ENCODE measurements at regions not wholly inside any gene's neighbourhood (a gene's known extent, or its start where the extent isn't known, plus 50 kb on each side); places are given as distances from the start of the nearest gene placed in this dataset.
"Not testable (repeated sequence)": the region's sequence is repeated elsewhere in the genome, so short reads cannot be mapped to it uniquely, and the experiment has no call there.

DNA sequence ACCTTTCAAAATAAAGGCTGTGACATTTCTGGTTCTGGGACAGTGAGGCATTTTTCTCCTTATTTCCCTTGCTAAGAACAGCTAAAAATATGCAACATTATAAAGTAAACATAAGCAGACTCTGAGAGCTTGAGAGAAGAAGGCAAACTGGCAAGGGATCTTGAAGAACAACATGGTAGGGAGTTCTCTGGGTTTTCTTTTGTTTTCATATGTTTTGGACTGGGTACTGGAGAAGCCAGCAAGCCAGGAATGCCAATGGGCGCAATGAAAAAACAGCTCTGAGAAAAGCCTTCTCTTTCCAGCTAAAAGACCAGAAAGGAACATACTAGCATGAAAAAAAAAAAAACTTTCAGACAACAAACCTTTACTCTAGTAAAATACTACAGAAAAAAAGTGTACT lies 351.4 kb upstream of the HS6ST1 start:
- 100% methylated on average over 1 of the region's 1 CpG for WGBS, 2 experiments
- no peaks in the 10 kb centered on the region for H3K27me3 ChIP-seq (ENCODE audit: control insufficient read depth, insufficient read depth, low read length, poor library complexity, severe bottlenecking)

DNA sequence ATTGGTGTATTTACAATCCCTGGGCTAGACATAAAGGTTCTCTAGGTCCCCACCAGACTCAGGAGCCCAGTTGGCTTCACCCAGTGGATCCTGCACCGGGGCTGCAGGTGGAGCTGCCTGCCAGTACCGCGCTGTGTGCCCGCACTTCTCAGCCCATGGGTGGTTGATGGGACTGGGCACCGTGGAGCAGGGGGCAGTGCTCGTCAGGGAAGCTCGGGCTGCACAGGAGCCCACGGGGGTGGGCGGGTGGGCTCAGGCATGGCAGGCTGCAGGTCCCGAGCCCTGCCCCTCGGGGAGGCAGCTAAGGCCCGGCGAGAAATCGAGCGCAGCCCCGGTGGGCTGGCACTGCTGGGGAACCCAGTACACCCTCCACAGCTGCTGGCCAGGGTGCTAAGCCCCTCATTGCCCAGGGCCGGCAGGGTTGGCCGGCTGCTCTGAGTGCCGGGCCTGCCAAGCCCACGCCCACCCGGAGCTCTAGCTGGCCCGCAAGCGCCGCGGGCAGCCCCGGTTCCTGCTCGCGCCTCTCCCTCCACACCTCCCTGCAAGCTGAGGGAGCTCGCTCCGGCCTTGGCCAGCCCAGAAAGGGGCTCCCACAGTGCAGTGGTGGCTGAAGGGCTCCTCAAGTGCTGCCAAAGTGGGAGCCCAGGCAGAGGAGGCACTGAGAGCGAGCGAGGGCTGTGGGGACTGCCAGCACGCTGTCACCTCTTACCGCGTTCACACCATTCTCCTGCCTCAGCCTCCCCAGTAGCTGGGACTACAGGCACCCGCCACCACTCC lies 353.5 kb upstream of the HS6ST1 start:
- H3K27me3 ChIP-seq (ENCODE audit: control insufficient read depth, insufficient read depth, low read length, poor library complexity, severe bottlenecking); H3K4me1 ChIP-seq (ENCODE audit: control insufficient read depth, insufficient read depth, low read length); H3K27ac ChIP-seq (ENCODE audit: insufficient read depth, low read depth, low read length, poor library complexity, severe bottlenecking); H3K9me3 ChIP-seq (ENCODE audit: control insufficient read depth, low read length); H3K36me3 ChIP-seq (ENCODE audit: control insufficient read depth, insufficient read depth, low read length); H3K4me3 ChIP-seq (ENCODE audit: insufficient read depth, low read depth, low read length): not testable (repeated sequence)
- 96% methylated on average over 36 of the region's 36 CpGs for WGBS, 2 experiments

More for the DNA sequence above, 351.4 kb upstream of the HS6ST1 start:
- Histone ChIP-seq H3K4me1 (ENCODE audit: control insufficient read depth, insufficient read depth, low read length) (no peaks in the 10 kb centered on the region), H3K4me3 (ENCODE audit: insufficient read depth, low read depth, low read length) (no peak overlapping the region), H3K36me3 (ENCODE audit: control insufficient read depth, insufficient read depth, low read length) (no peaks in the 10 kb centered on the region), H3K9me3 (ENCODE audit: control insufficient read depth, low read length) (no peaks in the 10 kb centered on the region), H3K27ac (ENCODE audit: insufficient read depth, low read depth, low read length, poor library complexity, severe bottlenecking) (no peak overlapping the region)

DNA sequence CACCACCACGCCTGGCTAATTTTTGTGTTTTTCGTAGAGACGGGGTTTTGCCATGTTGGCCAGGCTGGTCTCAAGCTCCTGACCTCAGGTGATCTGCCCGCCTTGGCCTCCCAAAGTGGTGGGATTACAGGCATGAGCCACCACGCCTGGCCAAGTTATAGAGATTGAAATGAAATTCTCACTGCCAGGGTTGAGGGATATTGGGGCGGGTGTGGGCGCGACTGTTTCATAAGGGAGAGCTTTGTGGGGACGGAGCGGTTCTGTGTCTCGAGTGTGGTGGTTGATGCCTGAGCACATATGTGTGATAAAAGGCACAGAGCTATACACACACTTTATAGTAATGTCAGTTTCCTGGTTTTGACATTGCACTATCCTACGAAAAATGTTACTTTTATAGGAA lies 361.0 kb upstream of the HS6ST1 start:
- H3K4me3 ChIP-seq (ENCODE audit: insufficient read depth, low read depth, low read length); H3K36me3 ChIP-seq (ENCODE audit: control insufficient read depth, insufficient read depth, low read length); H3K9me3 ChIP-seq (ENCODE audit: control insufficient read depth, low read length); H3K27ac ChIP-seq (ENCODE audit: insufficient read depth, low read depth, low read length, poor library complexity, severe bottlenecking); H3K27me3 ChIP-seq (ENCODE audit: control insufficient read depth, insufficient read depth, low read length, poor library complexity, severe bottlenecking); H3K4me1 ChIP-seq (ENCODE audit: control insufficient read depth, insufficient read depth, low read length): not testable (repeated sequence)
- 92 to 95% methylated on average over 11 to 12 of the region's 12 CpGs for WGBS, 2 experiments

DNA sequence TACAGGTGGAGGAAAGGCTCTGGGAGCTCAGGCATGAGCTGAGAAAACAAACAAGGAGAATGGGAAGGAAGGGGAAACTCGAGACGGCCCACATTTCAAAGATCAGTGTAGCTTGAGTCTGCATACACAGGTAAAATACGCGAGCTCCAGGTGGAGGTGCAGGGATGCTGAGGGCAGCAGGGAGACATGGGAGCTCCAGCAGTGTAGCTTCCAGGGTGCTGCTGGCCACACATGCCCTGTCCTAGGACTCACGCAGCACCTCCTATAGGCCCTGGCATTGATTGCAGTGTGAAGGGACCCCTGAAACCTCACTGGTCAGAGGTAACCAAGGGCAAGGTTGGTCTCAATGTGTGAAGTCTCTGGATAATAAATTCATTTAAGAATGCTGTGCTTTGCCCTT lies 362.8 kb upstream of the HS6ST1 start:
- H3K27ac ChIP-seq (ENCODE audit: insufficient read depth, low read depth, low read length, poor library complexity, severe bottlenecking) = no peak overlapping the region
- no peaks in the 10 kb centered on the region for H3K36me3 ChIP-seq (ENCODE audit: control insufficient read depth, insufficient read depth, low read length)
- no peaks in the 10 kb centered on the region for H3K9me3 ChIP-seq (ENCODE audit: control insufficient read depth, low read length)
- no peaks in the 10 kb centered on the region for H3K4me1 ChIP-seq (ENCODE audit: control insufficient read depth, insufficient read depth, low read length)
- no peaks in the 10 kb centered on the region for H3K27me3 ChIP-seq (ENCODE audit: control insufficient read depth, insufficient read depth, low read length, poor library complexity, severe bottlenecking)
- H3K4me3 ChIP-seq (ENCODE audit: insufficient read depth, low read depth, low read length) = no peak overlapping the region
- WGBS, 2 experiments = 78% methylated on average over 5 of the region's 5 CpGs

DNA sequence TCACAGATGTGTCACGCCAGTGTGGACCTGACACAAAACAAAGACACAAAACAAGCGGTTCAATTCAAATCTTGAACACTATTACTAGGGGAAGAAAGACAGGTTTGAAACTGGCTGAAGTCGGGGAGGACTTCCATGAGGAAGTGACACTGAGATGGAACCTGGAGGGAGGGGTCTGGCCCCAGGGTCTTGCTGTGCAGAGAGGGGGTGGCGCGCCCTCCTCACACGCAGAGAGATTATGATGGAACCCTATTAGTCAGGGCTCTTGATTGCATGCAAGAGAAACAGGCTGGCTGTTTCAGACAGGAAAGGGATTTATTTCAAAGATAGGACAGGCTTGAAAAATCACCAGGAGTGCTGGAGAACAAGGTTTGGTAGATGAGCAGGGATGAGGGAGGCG lies 363.6 kb upstream of the HS6ST1 start:
- no peaks in the 10 kb centered on the region for H3K27me3 ChIP-seq (ENCODE audit: control insufficient read depth, insufficient read depth, low read length, poor library complexity, severe bottlenecking)
- no peaks in the 10 kb centered on the region for H3K4me1 ChIP-seq (ENCODE audit: control insufficient read depth, insufficient read depth, low read length)
- no peak overlapping the region for H3K27ac ChIP-seq (ENCODE audit: insufficient read depth, low read depth, low read length, poor library complexity, severe bottlenecking)
- no peak overlapping the region for H3K4me3 ChIP-seq (ENCODE audit: insufficient read depth, low read depth, low read length)
- no peaks in the 10 kb centered on the region for H3K36me3 ChIP-seq (ENCODE audit: control insufficient read depth, insufficient read depth, low read length)
- 93% methylated on average over 7 of the region's 7 CpGs for WGBS, 2 experiments
- H3K9me3 ChIP-seq (ENCODE audit: control insufficient read depth, low read length) = no peaks in the 10 kb centered on the region

DNA sequence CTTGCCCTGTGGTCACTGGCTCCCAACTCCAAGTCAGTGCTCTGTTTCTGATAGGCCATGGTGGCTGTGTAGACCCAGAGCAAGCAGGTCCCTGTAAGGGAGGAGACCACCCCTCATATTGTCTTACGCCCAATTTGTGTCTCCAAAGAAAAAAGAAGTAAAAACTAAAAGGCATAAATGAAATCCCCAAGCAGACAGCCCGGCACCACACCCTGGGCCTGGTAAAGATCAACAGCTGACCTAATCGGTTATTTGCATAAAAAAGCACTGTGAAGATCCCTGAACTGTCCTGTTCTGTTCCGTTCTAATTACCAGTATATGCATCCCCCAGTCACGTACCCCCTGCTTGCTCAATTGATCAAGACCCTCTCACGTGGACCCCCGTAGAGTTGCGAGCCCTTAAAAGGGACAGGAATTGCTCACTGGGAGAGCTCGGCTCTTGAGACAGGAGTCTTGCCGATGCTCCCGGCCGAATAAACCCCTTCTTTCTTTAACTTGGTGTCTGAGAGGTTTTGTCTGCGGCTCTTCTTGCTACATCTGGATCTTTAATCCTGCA lies 364.1 kb upstream of the HS6ST1 start:
- WGBS, 2 experiments = 87 to 91% methylated on average over 13 of the region's 13 CpGs

DNA sequence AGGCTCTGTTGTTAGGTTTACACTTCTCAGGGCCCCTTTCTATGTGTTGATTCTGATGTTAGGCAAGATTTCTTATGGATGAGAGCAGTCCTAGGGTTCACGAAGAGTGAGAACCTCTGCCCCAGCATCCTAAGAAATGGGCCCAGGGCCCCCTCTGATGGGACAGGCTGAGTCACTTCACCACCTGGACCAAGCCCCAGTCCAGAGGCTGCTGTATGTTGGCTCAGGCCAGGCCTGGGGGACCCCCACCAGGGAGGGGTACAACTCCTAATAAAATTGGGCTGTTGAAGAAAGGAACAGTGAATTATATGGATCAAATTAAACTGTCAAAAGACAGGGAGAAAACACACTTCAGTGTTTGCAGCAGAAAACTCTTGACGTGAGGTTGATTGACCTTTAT lies 365.9 kb upstream of the HS6ST1 start:
- Histone ChIP-seq H3K36me3 (ENCODE audit: control insufficient read depth, insufficient read depth, low read length) (no peaks in the 10 kb centered on the region), H3K27ac (ENCODE audit: insufficient read depth, low read depth, low read length, poor library complexity, severe bottlenecking) (no peak overlapping the region), H3K4me3 (ENCODE audit: insufficient read depth, low read depth, low read length) (no peak overlapping the region), H3K4me1 (ENCODE audit: control insufficient read depth, insufficient read depth, low read length) (no peaks in the 10 kb centered on the region), H3K27me3 (ENCODE audit: control insufficient read depth, insufficient read depth, low read length, poor library complexity, severe bottlenecking) (no peaks in the 10 kb centered on the region), H3K9me3 (ENCODE audit: control insufficient read depth, low read length) (no peaks in the 10 kb centered on the region)
- 90 to 99% methylated on average over 1 to 2 of the region's 2 CpGs for whole genome bisulfite sequencing, 2 experiments

More for the DNA sequence above, 364.1 kb upstream of the HS6ST1 start:
- H3K27ac ChIP-seq (ENCODE audit: insufficient read depth, low read depth, low read length, poor library complexity, severe bottlenecking) = no peak overlapping the region
- no peak overlapping the region for H3K4me3 ChIP-seq (ENCODE audit: insufficient read depth, low read depth, low read length)
- H3K4me1 ChIP-seq (ENCODE audit: control insufficient read depth, insufficient read depth, low read length) = no peaks in the 10 kb centered on the region
- H3K27me3 ChIP-seq (ENCODE audit: control insufficient read depth, insufficient read depth, low read length, poor library complexity, severe bottlenecking) = no peaks in the 10 kb centered on the region
- no peaks in the 10 kb centered on the region for H3K9me3 ChIP-seq (ENCODE audit: control insufficient read depth, low read length)
- H3K36me3 ChIP-seq (ENCODE audit: control insufficient read depth, insufficient read depth, low read length) = no peaks in the 10 kb centered on the region

DNA sequence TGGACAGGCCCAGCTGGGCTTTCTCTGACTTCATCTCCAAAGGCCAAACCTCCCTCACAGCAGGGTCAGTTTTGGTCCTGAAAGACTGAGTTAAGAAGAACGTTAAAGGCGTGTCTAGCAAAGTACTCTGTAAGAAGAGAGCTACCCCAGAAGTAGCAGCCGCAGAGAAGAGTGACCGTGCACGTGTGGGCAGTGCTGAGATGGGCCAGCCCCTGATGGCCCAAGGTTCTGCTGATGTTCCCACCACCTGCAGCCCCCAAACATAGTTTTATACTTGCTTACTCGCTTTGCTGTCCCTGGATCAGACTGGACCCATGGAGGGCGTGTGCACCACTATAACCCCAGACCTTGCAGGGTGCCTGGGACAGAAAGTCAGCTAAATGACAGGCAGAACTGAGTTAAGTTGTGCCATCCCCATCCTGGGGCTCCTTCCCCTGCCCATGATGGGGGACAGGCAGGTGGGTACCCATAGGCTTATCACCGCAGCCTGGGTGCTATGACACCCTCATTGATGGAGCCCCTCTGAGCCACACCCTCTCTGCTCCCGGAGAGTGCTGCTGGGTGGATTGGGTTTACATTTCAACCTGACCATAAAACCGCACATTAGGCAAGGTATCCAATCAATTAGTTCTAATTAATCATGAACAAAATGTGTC lies 367.3 kb upstream of the HS6ST1 start:
- WGBS, 2 experiments = 90 to 93% methylated on average over 9 to 10 of the region's 10 CpGs
- no peaks in the 10 kb centered on the region for H3K36me3 ChIP-seq (ENCODE audit: control insufficient read depth, insufficient read depth, low read length)
- H3K27me3 ChIP-seq (ENCODE audit: control insufficient read depth, insufficient read depth, low read length, poor library complexity, severe bottlenecking) = no peaks in the 10 kb centered on the region
- no peaks in the 10 kb centered on the region for H3K9me3 ChIP-seq (ENCODE audit: control insufficient read depth, low read length)
- H3K4me1 ChIP-seq (ENCODE audit: control insufficient read depth, insufficient read depth, low read length) = no peaks in the 10 kb centered on the region
- H3K27ac ChIP-seq (ENCODE audit: insufficient read depth, low read depth, low read length, poor library complexity, severe bottlenecking) = no peak overlapping the region
- H3K4me3 ChIP-seq (ENCODE audit: insufficient read depth, low read depth, low read length) = no peak overlapping the region

DNA sequence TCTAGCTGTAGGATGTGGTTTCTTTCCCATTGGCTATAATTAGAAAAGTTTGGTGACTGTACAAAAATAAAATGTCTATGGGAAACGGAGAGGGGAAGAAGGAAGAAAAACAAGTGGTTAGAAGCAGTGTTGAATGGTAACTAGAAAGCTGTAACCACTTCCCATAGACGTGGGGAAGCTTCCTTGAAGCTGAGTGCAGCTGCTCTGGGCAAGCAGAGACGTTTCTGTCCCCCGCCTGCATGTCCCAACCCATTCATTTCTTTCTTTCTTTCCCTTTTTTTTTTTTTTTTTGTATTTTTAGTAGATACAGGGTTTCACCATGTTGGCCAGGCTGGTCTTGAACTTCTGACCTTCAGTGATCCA lies 367.8 kb upstream of the HS6ST1 start:
- Histone ChIP-seq H3K27ac (ENCODE audit: insufficient read depth, low read depth, low read length, poor library complexity, severe bottlenecking) (no peak overlapping the region), H3K4me3 (ENCODE audit: insufficient read depth, low read depth, low read length) (no peak overlapping the region), H3K36me3 (ENCODE audit: control insufficient read depth, insufficient read depth, low read length) (no peaks in the 10 kb centered on the region), H3K9me3 (ENCODE audit: control insufficient read depth, low read length) (no peaks in the 10 kb centered on the region), H3K4me1 (ENCODE audit: control insufficient read depth, insufficient read depth, low read length) (peaks cover under 1% of the 10 kb centered on the region), H3K27me3 (ENCODE audit: control insufficient read depth, insufficient read depth, low read length, poor library complexity, severe bottlenecking) (no peaks in the 10 kb centered on the region)
- 96% methylated on average over 3 to 4 of the region's 4 CpGs for WGBS, 2 experiments

DNA sequence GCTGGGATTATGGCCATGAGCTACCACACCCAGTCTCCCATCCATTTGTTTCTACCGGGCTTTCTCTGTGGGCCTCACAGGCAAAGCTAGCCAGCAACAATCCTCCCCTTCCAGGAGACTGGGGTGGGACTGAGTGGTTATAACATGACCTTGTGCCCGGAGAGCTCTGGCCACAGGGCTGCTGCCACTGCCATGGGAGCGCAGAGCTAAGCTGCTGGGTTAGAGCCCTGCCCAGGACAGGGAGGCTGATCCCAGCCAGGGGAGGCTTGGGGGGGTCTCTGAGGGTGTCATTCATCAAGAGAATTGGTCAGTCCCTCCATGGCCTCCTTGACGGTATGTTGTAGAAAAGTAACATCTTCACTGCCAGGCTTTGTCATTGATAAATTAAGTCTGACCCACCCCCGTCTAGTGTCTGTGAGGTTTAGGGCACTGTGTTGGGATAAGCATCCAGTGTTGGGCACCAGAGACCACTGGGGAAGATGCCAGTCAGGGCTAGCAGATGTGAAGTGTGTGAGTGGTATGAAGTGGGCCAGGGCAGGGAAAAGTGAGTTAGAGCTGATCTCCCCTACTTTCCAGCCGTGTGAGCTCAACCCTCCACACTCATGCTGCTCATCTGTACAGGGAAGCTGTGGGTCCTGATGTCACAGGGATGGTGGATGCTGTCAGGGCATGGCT lies 368.4 kb upstream of the HS6ST1 start:
- WGBS, 2 experiments = 94 to 98% methylated on average over 6 of the region's 6 CpGs

More for the DNA sequence above, 368.4 kb upstream of the HS6ST1 start:
- no peak overlapping the region for H3K4me3 ChIP-seq (ENCODE audit: insufficient read depth, low read depth, low read length)
- no peaks in the 10 kb centered on the region for H3K9me3 ChIP-seq (ENCODE audit: control insufficient read depth, low read length)
- H3K27me3 ChIP-seq (ENCODE audit: control insufficient read depth, insufficient read depth, low read length, poor library complexity, severe bottlenecking) = no peaks in the 10 kb centered on the region
- peaks cover 5% of the 10 kb centered on the region for H3K4me1 ChIP-seq (ENCODE audit: control insufficient read depth, insufficient read depth, low read length)
- H3K36me3 ChIP-seq (ENCODE audit: control insufficient read depth, insufficient read depth, low read length) = no peaks in the 10 kb centered on the region
- H3K27ac ChIP-seq (ENCODE audit: insufficient read depth, low read depth, low read length, poor library complexity, severe bottlenecking) = no peak overlapping the region
